Fibroblast of mammary gland (primary cell): ENCODE measurements at regions not wholly inside any gene's neighbourhood (a gene's known extent, or its start where the extent isn't known, plus 50 kb on each side); places are given as distances from the start of the nearest gene placed in this dataset.

Experiments
- DNase-seq: peaks from one replicate; pipeline ENCODE4 v3.0.0-alpha.2; 2010; ENCODE audit warnings: low read depth
- H3K4me3 ChIP-seq: 2 replicates; pipeline ENCODE4 v1.5.1; 2011; ENCODE audit warnings: low read depth, mild to moderate bottlenecking, low read length, moderate library complexity; ENCODE audit not compliant: control insufficient read depth
- TF ChIP-seq, protein P1 (sequence below): conservative IDR thresholded peaks from 2 replicates; pipeline ENCODE4 v1.5.1; 2011; ENCODE audit warnings: low read depth, low read length, inconsistent platforms; ENCODE audit not compliant: control insufficient read depth, insufficient read depth

DNA sequence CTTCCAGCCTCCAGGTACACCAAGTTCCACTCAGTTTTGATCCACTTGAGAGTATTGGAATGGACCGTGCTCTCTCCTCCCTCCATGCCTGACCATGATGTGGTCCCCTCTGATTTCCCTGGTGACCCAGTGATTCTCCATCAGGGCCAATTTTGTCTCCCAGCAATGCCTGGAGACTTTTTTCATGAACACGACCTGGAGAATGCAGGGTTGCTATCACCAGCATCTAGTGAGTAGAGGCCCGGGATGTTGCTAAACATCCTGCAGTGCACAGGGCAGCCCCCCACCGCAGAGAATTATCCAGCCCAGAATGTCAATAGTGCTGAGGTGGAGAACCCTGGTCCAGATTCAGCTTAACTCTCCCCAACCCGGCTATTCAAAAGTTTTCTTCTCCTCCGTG lies 134.0 kb upstream of the RREB1 start:
- TF ChIP-seq, protein P1, sequence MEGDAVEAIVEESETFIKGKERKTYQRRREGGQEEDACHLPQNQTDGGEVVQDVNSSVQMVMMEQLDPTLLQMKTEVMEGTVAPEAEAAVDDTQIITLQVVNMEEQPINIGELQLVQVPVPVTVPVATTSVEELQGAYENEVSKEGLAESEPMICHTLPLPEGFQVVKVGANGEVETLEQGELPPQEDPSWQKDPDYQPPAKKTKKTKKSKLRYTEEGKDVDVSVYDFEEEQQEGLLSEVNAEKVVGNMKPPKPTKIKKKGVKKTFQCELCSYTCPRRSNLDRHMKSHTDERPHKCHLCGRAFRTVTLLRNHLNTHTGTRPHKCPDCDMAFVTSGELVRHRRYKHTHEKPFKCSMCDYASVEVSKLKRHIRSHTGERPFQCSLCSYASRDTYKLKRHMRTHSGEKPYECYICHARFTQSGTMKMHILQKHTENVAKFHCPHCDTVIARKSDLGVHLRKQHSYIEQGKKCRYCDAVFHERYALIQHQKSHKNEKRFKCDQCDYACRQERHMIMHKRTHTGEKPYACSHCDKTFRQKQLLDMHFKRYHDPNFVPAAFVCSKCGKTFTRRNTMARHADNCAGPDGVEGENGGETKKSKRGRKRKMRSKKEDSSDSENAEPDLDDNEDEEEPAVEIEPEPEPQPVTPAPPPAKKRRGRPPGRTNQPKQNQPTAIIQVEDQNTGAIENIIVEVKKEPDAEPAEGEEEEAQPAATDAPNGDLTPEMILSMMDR = no peak
- DNase-seq = no peak
- H3K4me3 ChIP-seq = no peak overlapping the region

DNA sequence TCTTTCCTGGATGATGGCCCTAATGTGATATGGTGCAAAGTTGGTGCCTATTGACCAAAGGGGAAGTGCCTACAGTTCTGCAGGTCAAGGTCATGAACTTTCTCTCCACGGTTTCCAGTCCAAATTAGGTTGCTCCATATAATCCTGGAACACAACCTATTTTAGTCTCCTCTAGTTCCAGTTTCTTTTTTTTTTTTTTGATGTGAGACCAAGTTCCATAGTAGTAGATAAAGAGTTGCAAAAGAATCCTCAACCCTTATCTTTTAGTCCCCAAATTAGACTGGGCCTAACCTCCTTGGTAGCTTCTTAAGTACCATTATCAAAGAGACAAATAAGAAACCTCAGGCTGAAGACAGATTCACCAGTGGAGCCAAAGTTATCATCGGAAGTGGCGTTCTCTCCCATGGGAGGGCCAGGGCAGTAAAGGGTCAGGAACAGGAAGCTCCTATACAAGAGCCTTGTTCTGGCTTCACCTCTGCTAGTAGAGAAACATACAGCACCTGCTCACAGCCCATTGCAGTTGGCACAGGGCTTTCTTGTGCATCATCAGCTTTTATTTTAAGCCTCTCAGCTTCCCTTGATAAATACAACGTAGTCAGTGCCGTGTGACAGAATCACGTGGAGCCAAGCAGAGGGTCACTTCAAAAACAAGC lies 132.2 kb upstream of the RREB1 start:
- DNase-seq = no peak
- no peak overlapping the region for H3K4me3 ChIP-seq
- TF ChIP-seq, protein P1 = no peak

DNA sequence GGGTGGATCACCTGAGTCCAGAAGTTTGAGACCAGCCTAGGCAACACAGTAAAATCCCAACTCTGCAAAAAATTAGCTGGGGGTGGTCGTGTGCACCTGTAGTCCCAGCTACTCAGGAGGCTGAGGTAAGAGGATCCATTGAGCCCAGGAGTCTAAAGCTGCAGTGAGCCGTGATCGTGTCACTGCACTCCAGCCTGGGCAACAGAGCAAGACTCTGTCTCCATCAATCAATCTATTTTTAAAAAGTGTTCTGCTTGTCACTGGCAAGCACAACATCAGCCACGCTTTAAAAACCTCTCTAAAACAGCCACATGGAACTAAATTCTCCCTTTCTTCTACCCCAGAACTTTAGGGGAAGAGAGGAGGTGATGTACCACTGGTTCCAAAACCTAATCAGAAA lies 131.6 kb upstream of the RREB1 start:
- TF ChIP-seq, protein P1 = no peak
- DNase-seq = no peak
- H3K4me3 ChIP-seq = no peak overlapping the region

DNA sequence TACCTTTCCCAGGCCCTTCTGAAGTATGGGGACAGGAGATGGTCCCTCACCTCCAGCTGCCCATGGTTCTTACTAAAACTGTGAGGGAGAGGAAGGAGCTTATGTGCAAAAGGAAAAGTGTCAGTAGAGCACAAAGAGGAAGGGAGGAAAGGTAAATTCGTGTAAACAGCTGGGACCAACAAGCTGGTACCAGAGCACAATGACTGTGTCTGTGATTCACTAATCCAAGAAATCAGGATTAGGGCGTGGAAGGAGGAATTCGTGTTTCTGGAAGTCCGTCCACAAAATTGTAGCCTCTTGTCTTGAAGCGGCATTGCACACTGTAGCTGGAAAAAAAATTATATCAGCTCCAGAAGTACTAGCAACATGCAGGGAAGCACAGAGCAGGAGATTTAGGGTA lies 129.0 kb upstream of the RREB1 start:
- no peak for DNase-seq
- no peak overlapping the region for H3K4me3 ChIP-seq
- TF ChIP-seq, protein P1 = no peak

DNA sequence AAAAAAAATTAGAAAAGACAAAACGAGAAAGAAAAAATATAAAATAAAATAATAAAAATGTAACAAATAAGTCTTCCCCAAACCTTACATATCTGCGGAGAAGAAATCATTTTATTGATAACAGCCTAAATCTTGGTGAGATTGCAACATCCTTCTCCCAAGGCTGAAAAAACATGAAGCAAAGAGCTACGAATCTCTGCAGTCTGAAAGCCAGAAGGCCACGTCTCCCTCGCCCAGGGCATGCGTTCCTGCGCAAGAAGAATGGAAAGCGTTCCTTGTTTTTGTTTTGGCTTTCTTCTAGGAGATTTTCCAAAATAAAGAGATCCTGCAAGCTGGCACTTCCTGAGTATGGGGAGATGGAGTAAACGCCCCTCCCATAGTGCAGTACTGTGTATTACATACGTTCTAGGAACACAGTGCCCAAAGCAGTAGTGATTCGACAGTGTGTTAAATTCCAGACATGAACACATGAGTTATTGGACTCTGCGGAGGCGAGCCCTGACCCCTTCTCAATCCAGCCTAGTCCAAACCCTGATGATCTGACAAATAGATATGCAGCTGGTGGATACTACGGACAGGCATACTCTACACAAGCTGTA lies 126.7 kb upstream of the RREB1 start:
- TF ChIP-seq, protein P1 = no peak
- no peak for DNase-seq
- no peak overlapping the region for H3K4me3 ChIP-seq

DNA sequence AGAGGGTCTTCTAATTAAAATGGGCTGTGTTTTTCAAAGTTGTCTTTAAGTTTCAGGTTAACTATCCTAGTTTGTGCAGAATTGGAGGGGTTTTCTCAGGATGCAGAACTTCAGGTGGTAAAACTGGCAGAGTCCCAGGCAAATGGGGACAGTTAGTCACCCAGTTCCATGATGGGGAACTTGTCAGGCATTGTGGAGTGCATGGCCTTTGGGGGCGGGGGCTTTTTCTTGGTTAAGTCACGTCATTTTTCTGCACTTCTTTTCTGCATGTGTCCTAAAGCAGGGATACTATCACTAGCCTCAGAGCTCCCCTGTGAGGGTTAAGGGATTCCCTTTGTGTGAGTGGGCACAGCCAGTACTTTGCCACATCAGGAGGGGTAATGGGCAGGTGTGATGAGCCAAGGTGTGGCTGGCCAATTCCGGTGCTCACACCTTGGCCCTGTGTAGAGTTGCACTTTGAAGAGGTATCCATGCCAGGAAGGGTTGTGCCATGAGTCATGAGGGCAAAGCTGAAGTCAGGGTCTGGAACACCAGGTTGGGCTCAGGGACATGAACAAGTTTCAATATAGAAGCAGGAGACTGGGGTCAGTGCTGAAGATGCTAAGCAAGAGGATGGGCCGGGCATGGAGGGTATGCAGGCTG lies 126.0 kb upstream of the RREB1 start:
- no peak overlapping the region for H3K4me3 ChIP-seq
- TF ChIP-seq, protein P1 = no peak

More for the DNA sequence above, 126.0 kb upstream of the RREB1 start:
- no peak for DNase-seq
